A673 (cell line): ENCODE measurements at regions not wholly inside any gene's neighbourhood (a gene's known extent, or its start where the extent isn't known, plus 50 kb on each side); places are given as distances from the start of the nearest gene placed in this dataset.

Experiments
- BruUV-seq: library from RNA; stranded (reverse); fragments of 400-500 nt; replicated peaks from 2 replicates; lab custom pipeline; 2021; lab: Mats Ljungman, UMichigan
- CTCF ChIA-PET: fragments of 300-600 bp; sonication (Branson Sonifier 250); formaldehyde crosslinking; loops from one replicate; lab custom pipeline; 2022; ENCODE audit warnings: antibody characterized with exemption; lab: Charles Lee
- POLR2A ChIA-PET: fragments of 300-600 bp; sonication (Branson Sonifier 250); formaldehyde crosslinking; loops from one replicate; lab custom pipeline; 2022; ENCODE audit warnings: antibody characterized with exemption; ENCODE audit not compliant: low non-redundant PET; lab: Charles Lee
- DNase-seq: peaks from one replicate; pipeline ENCODE4 v3.0.0-alpha.2; 2015; ENCODE audit warnings: low spot score
- H3K27ac ChIP-seq: fragments of 200-600 bp; sonication (generic); 2 replicates; pipeline ENCODE4 v1.5.1; 2016; ENCODE audit warnings: mixed run types, low read depth, mild to moderate bottlenecking, mixed read lengths, antibody characterized with exemption, low read length; ENCODE audit not compliant: poor library complexity, severe bottlenecking
- H3K27me3 ChIP-seq: fragments of 200-600 bp; sonication (generic); replicated peaks from 2 replicates; pipeline ENCODE4 v1.6.1; 2017; ENCODE audit warnings: mixed run types, low read depth, mild to moderate bottlenecking, mixed read lengths, antibody characterized with exemption, low read length; ENCODE audit not compliant: insufficient read depth, poor library complexity
- H3K36me3 ChIP-seq: fragments of 200-600 bp; sonication (generic); 2 replicates; pipeline ENCODE4 v1.6.1; 2016; ENCODE audit warnings: mixed run types, mild to moderate bottlenecking, mixed read lengths, antibody characterized with exemption, low read length; ENCODE audit not compliant: insufficient read depth, poor library complexity, severe bottlenecking
- H3K4me1 ChIP-seq: fragments of 200-600 bp; sonication (generic); 2 replicates; pipeline ENCODE4 v1.6.1; 2017; ENCODE audit warnings: mixed run types, mild to moderate bottlenecking, mixed read lengths, antibody characterized with exemption, low read length; ENCODE audit not compliant: insufficient read depth, poor library complexity, severe bottlenecking
- H3K4me3 ChIP-seq: fragments of 200-600 bp; sonication (generic); 2 replicates; pipeline ENCODE4 v1.5.1; 2016; ENCODE audit warnings: low read depth, mixed run types, mild to moderate bottlenecking, mixed read lengths, low read length; ENCODE audit not compliant: poor library complexity, severe bottlenecking
- H3K9me3 ChIP-seq: fragments of 200-600 bp; sonication (generic); 2 replicates; pipeline ENCODE4 v1.6.1; 2016; ENCODE audit warnings: mixed run types, low read depth, mild to moderate bottlenecking, mixed read lengths, antibody characterized with exemption, low read length; ENCODE audit not compliant: poor library complexity, severe bottlenecking
- EZH2 ChIP-seq: fragments of 200-600 bp; sonication (generic); IDR thresholded peaks from 2 replicates; pipeline ENCODE4 v1.6.1; 2017; ENCODE audit warnings: borderline replicate concordance, low read depth, mild to moderate bottlenecking, mixed read lengths, antibody characterized with exemption, low read length; ENCODE audit not compliant: poor library complexity, severe bottlenecking
- intact Hi-C: fragments of 100-400 bp; cut with micrococcal nuclease; formaldehyde crosslinking; loops from one replicate; pipeline ENCODE4 v1.10.0; 2022; ENCODE audit not compliant: unreplicated experiment
- TF ChIP-seq, protein P1 (sequence below): fragments of 300-800, 200-600 bp; sonication (generic); conservative IDR thresholded peaks from 2 replicates; pipeline ENCODE4 v1.5.1; 2017; ENCODE audit warnings: low read depth, mild to moderate bottlenecking, antibody characterized with exemption, low read length, moderate library complexity, mixed read lengths

DNA sequence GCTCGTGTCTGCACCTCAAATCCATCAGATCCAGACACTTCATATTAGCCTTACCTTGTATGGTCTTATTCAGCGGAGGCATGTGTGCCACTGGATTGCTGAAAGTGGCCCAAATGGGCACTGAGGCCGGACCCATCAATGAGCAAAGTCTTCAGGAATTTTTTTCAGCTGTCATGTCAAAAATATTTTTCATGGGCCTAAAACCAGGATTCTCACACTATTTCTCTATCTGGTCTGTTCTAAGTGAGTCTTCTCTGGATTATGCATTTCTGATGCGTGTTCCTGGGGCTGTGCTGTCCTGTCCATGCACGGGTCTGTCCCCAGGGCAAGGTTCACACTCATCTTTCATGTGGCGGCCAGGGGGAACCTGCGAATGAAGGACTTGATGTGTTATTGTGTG is 94.6 kb downstream of the KCNA5 start:
- CTCF ChIA-PET, result no interaction called here
- Histone ChIP-seq H3K4me1 (no peaks in the 10 kb centered on the region), H3K27me3 (peaks cover 11% of the 10 kb centered on the region), H3K27ac (no peak overlapping the region), H3K36me3 (no peaks in the 10 kb centered on the region), H3K9me3 (no peaks in the 10 kb centered on the region), H3K4me3 (no peak overlapping the region)
- POLR2A ChIA-PET, result no interaction called here
- no TSS peak for BruUV-seq
- DNase-seq, result no peak
- intact Hi-C loops, result no loop called here
- TF ChIP-seq EZH2, result no peak
- TF ChIP-seq, protein P1, sequence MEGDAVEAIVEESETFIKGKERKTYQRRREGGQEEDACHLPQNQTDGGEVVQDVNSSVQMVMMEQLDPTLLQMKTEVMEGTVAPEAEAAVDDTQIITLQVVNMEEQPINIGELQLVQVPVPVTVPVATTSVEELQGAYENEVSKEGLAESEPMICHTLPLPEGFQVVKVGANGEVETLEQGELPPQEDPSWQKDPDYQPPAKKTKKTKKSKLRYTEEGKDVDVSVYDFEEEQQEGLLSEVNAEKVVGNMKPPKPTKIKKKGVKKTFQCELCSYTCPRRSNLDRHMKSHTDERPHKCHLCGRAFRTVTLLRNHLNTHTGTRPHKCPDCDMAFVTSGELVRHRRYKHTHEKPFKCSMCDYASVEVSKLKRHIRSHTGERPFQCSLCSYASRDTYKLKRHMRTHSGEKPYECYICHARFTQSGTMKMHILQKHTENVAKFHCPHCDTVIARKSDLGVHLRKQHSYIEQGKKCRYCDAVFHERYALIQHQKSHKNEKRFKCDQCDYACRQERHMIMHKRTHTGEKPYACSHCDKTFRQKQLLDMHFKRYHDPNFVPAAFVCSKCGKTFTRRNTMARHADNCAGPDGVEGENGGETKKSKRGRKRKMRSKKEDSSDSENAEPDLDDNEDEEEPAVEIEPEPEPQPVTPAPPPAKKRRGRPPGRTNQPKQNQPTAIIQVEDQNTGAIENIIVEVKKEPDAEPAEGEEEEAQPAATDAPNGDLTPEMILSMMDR, result no peak

DNA sequence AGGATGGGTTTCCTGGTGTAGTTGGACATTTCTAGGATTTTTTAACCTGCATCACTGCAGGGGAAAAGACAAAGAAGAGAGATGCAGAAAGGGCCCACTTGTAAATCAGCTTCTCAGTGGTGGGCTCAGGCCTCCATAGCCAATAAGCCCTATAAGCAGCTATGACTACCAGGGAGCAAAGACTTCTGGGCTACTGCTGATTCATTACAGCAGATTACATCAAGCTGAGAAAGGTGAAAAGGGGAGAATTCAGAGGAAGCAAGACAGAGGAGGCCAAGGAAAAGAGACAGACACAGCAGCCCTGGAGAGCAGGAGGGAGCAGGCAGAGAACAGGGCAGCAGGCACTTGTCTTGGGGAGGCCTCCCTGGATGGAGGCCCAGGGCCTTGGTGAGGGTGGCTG is 95.2 kb downstream of the KCNA5 start:
- Histone ChIP-seq H3K27ac (no peak overlapping the region), H3K9me3 (no peaks in the 10 kb centered on the region), H3K4me1 (no peaks in the 10 kb centered on the region), H3K36me3 (no peaks in the 10 kb centered on the region), H3K27me3 (peaks cover 10% of the 10 kb centered on the region), H3K4me3 (no peak overlapping the region)
- intact Hi-C loops, result no loop called here
- CTCF ChIA-PET, result no interaction called here
- TF ChIP-seq EZH2, result no peak
- TF ChIP-seq, protein P1, result no peak
- no TSS peak for BruUV-seq
- POLR2A ChIA-PET, result no interaction called here
- no peak for DNase-seq

DNA sequence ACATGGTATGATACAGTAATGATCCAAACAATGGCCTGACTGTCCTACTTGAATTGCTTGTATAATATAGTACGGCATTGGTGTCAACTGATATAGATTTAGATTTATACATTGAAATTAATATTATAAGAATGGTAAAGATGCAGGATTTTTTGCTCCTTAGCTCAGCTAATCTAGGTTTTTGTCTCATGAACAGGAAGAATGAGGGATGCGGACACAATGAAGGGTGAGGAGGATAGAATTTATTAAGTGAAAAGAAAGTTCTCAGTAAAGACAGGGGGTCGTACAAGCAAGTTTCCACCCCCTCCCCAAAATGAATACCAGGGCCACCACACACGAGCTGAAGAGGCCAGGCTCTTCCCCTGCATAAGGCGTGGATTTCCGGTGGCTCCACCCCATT is 96.1 kb downstream of the KCNA5 start:
- DNase-seq, result no peak
- H3K27me3 ChIP-seq, result peaks cover 10% of the 10 kb centered on the region
- H3K9me3 ChIP-seq, result no peaks in the 10 kb centered on the region
- no TSS peak for BruUV-seq
- ChIA-PET CTCF (no interaction called here), POLR2A (no interaction called here)
- H3K36me3 ChIP-seq, result no peaks in the 10 kb centered on the region
- H3K27ac ChIP-seq, result no peak overlapping the region
- no peaks in the 10 kb centered on the region for H3K4me1 ChIP-seq
- TF ChIP-seq, protein P1, result no peak
- TF ChIP-seq EZH2, result no peak
- no peak overlapping the region for H3K4me3 ChIP-seq
- intact Hi-C loops, result no loop called here
